Upper lobe of left lung (tissue), 4 donors: ENCODE measurements at regions not wholly inside any gene's neighbourhood (a gene's known extent, or its start where the extent isn't known, plus 50 kb on each side); places are given as distances from the start of the nearest gene placed in this dataset.

ENCODE experiments used
- EP300 ChIP-seq, 4 donors: sonication (generic); formaldehyde crosslinking; IDR thresholded peaks; one replicate each; pipeline ENCODE4 v1.5.1; 2017; ENCODE audit warnings: antibody characterized with exemption in 4 of 4, control low read depth in 2 of 4
- TF ChIP-seq, protein P1 (sequence below), 6 experiments: fragments of 450-650 bp in 4 of 6; fragments of 200-600 bp in 2 of 6; sonication (generic) in 2 of 6; IDR thresholded peaks; one replicate each; pipeline ENCODE4 v1.5.1; 2016 to 2019; ENCODE audit warnings: antibody characterized with exemption in 6 of 6

- TF ChIP-seq, protein P1, sequence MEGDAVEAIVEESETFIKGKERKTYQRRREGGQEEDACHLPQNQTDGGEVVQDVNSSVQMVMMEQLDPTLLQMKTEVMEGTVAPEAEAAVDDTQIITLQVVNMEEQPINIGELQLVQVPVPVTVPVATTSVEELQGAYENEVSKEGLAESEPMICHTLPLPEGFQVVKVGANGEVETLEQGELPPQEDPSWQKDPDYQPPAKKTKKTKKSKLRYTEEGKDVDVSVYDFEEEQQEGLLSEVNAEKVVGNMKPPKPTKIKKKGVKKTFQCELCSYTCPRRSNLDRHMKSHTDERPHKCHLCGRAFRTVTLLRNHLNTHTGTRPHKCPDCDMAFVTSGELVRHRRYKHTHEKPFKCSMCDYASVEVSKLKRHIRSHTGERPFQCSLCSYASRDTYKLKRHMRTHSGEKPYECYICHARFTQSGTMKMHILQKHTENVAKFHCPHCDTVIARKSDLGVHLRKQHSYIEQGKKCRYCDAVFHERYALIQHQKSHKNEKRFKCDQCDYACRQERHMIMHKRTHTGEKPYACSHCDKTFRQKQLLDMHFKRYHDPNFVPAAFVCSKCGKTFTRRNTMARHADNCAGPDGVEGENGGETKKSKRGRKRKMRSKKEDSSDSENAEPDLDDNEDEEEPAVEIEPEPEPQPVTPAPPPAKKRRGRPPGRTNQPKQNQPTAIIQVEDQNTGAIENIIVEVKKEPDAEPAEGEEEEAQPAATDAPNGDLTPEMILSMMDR (IDR thresholded peaks at IDR 0.05) = no peak
- no peak for TF ChIP-seq EP300 (IDR thresholded peaks at IDR 0.05)
Observed at GRCh38 chr4:83212041-83212851, 72.4 kb downstream of the COQ2 start.
